ENCODE measurements at regions not wholly inside any gene's neighbourhood (a gene's known extent, or its start where the extent isn't known, plus 50 kb on each side); places are given as distances from the start of the nearest gene placed in this dataset.
A peak's percentile ranks its signal among the peaks of the same experiment; 100 is the strongest.
"Not testable (repeated sequence)": the region's sequence is repeated elsewhere in the genome, so short reads cannot be mapped to it uniquely, and the experiment has no call there.

DNA sequence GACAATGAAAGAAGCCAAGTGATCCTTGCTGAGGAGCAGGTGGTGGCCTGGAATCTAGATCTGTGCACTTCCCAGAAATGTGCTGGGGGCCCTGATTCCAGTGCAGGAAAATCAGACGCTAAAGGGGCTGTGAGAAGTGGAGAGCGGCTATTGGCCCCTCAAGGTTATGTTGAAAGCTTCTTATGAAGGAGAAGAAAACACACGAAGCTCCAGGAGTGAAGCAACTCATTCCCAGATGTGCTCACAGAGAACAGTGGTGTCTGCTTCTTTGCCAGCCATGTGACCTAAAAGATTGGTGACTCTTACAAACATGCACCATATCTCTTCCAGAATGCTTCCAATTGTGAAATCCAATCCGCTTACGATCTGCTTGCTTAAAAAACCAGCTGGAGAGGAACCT lies 679.3 kb upstream of the IGFBP3 start:
- FAIRE-seq: no peak

GRCh38 chr7:46594831-46595230 lies 673.8 kb upstream of the IGFBP3 start:
- DNase-seq (ENCODE audit: low spot score); FAIRE-seq: not testable (repeated sequence)

More for the DNA sequence above, 679.3 kb upstream of the IGFBP3 start:
- no peak for DNase-seq (ENCODE audit: low spot score)

- peak; percentile 52 for DNase-seq (ENCODE audit: low spot score)
- not testable (repeated sequence) for FAIRE-seq
Measured at GRCh38 chr7:46590918-46591905, 670.1 kb upstream of the IGFBP3 start.

GRCh38 chr7:46589286-46589685 lies 668.2 kb upstream of the IGFBP3 start:
- FAIRE-seq (no peak), DNase-seq (ENCODE audit: low spot score) (no peak)

DNA sequence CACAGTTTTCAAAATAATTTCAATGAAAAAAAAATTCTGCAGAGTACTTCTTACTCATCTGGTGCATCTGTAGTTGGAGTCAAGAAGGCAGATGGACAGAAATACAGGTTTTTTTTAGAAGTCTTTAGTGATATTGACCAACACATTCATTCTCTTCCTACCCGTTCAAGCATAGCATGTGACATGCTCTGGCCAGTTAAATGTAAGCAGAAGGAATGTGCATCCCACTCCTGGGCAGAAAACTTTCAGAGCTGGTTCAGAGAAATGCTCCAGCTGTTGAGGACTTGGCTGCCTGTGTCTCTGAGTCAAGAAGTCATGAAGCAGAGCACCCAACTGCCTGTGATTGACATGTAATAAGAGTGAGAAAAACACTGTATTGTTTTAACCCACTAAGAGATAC lies 665.3 kb upstream of the IGFBP3 start:
- no peak for DNase-seq (ENCODE audit: low spot score)

DNA sequence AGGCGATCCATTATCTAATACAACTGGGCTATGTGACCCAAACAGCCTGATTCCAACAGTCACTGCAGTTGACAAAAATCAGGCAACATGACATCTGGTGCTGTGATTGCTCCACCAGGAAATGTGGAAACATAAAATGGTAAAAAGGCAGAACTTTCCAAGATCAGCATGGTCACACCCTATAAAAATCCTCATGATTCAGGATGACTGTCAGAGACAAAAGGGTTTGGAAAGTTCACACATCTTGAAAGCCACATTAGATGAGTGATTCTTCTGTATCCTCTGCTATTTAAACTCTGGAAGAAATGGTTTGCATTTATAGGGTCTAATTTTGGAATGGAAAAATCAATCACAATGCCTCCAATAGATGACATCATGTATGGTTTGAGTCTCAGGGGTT lies 662.6 kb upstream of the IGFBP3 start:
- peak; percentile 2 for FAIRE-seq

More for the DNA sequence above, 665.3 kb upstream of the IGFBP3 start:
- FAIRE-seq: no peak

DNA sequence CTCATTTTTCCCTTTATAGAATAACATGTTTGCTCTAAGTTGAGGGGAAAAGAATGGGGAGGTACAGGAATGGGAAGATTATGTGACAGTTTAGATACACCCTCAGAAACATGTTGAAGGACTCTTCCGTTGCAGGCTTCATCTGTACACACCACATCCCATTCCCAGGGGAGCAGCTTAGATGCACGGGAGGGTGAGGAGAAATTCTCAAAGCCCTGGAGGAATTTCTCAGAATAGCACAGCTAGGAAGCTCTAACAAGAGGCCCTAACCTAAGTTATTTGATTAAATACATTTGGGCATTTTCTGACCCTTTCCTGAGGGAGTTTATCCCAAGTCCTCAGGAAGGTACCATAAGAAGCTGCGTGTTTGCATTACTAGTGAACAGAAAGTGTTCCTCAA lies 660.2 kb upstream of the IGFBP3 start:
- FAIRE-seq (no peak), DNase-seq (ENCODE audit: low spot score) (no peak)

More for the DNA sequence above, 662.6 kb upstream of the IGFBP3 start:
- DNase-seq (ENCODE audit: low spot score): no peak

DNA sequence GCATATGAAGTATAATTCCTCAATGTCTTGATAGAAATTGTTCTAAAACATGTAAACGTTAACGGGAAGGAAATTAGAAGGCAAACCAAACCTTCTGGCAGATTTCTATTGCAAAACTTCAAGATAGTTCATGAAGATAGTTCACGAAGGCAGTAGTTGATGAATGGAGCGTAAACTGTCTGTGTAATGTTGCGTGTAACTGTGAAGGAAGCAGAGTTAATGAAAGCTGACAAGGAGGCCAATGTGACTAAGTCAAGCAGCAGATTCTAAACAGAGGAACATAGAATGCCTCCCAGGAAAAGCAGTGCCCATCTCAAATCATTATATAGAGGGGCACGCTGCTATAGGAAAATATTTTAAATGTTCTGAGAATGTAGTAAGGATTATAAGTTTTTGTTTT lies 659.7 kb upstream of the IGFBP3 start:
- FAIRE-seq: no peak
- DNase-seq (ENCODE audit: low spot score): no peak

- FAIRE-seq (no peak), DNase-seq (ENCODE audit: low spot score) (no peak)
Measured at GRCh38 chr7:46577394-46577793, 656.3 kb upstream of the IGFBP3 start.

GRCh38 chr7:46576950-46577349 lies 655.9 kb upstream of the IGFBP3 start:
- DNase-seq (ENCODE audit: low spot score) (peak; percentile 59), FAIRE-seq (peak; percentile 73)

DNA sequence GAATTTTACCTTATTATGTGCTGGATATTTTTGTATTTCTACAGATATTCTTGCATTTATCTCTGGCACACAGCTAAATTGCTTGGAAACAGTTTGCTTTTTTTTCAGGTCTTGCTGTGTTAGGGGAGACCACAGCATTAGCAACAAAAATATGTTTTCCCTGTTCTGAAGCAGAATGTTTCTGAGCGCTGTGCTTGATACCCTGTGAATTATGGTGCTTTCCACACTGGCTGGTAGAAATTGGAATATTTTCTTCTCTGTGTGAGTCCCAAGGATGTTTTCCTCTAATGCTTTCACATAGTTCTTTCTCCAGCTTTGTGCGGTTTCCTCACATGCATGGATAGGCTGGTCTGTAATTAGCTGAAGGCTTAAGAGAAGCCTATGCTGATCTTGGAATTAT lies 651.6 kb upstream of the IGFBP3 start:
- DNase-seq (ENCODE audit: low spot score) (no peak), FAIRE-seq (no peak)

GRCh38 chr7:46571996-46572395 lies 650.9 kb upstream of the IGFBP3 start:
- DNase-seq (ENCODE audit: low spot score): no peak
- no peak for FAIRE-seq

DNA sequence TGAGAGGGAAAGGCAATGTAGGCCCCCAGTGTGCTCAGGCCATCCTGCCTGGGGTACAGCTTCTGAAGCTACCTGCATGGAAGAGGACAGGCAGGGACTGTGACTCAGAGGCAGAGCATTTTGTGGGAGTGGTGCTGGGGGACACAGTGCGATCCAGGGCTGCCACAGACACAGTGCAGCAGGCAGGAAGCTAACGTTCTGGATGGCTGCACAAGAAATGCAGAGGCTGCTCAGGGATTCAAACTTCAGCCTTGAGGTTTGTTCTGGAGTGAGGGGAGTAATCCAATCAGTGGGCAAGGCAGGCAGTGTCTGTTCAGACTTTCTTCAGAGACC lies 648.0 kb upstream of the IGFBP3 start:
- peak; percentile 96 for DNase-seq (ENCODE audit: low spot score)

DNA sequence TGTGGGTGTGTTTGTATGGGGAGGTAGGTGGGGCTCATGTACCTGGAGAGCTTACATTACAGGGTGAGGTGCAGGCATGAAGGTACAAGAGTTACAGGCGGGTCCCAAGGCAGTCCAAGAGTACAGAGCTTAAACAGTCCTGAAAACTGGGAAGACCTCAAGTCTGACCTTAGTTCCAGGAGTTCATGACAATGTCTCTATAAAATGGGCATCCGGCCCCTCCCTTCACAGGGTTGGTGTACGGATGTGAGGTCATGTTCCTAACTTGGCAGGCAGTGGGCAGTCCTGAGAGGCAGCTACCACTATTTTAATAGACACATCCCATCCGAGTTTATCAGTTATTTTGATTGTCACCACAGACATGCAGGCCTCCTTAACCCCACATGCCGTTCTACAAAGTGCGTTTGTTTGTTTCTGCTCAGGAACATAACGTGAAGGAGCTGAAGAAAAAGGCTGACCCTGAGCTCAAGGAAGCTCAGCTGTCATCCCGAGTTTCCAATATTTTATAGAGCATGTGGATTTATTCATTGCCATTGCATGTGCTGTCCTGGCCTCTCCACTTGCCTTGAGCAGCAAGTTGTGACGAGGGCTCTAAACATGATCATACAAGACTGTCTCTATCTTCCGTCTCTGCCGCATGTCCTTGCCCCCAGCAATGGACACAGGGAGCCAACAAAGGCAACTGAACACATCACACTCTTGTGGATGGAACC lies 647.5 kb upstream of the IGFBP3 start:
- FAIRE-seq (no peak), DNase-seq (ENCODE audit: low spot score) (peak; percentile 83)

More for the DNA sequence above, 648.0 kb upstream of the IGFBP3 start:
- peak; percentile 97 for FAIRE-seq

DNA sequence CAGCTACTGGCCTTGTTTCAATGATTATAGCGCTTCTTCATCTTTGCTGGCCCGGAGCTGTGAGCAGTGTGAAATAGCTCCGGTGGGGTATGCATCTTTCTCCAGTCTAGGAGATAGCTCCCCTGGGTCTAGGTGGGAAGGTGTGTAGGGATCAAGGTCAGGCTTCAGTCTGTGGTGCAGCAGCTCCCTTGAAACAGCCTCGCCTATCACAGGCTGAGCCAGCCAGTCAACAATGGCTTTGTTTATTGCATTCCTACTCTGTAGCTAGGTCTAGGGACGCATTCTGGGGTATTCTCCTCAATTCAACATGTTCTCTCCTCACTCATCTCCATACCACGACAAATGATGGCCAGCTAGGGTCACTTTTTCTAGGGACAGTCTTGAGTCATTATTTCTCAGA lies 646.8 kb upstream of the IGFBP3 start:
- DNase-seq (ENCODE audit: low spot score): no peak
- FAIRE-seq: no peak

DNA sequence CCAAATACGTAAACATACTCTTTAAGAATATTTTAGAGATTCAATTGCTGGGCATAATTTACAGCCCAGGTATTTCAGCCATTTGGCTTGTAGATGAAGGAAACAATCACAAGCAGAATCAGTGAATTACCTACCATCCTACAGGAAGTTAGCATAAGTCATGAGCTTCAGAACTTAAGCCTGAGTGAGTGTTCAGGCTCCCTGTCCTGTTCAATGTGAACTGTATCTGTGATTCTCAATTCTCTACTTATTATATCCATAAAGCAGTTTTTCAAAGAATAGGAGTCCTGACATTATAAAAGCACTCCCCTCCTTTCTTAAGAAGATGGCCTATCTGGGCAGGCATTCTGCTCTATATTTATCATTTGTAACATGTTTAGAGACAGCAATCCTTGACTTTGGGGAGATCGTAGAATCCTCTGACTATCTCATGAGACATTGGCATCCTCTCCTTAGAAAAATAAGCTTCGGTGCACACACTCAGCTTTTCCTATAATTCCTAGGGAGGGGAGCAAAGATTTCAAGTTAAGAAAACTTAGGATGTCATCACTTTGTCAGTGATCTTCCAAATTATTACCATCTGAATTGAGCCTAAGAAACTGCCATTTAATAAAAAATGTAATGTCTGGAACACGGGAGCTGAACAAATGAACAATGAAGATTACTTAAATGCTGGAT lies 645.2 kb upstream of the IGFBP3 start:
- FAIRE-seq (no peak), DNase-seq (ENCODE audit: low spot score) (no peak)

DNA sequence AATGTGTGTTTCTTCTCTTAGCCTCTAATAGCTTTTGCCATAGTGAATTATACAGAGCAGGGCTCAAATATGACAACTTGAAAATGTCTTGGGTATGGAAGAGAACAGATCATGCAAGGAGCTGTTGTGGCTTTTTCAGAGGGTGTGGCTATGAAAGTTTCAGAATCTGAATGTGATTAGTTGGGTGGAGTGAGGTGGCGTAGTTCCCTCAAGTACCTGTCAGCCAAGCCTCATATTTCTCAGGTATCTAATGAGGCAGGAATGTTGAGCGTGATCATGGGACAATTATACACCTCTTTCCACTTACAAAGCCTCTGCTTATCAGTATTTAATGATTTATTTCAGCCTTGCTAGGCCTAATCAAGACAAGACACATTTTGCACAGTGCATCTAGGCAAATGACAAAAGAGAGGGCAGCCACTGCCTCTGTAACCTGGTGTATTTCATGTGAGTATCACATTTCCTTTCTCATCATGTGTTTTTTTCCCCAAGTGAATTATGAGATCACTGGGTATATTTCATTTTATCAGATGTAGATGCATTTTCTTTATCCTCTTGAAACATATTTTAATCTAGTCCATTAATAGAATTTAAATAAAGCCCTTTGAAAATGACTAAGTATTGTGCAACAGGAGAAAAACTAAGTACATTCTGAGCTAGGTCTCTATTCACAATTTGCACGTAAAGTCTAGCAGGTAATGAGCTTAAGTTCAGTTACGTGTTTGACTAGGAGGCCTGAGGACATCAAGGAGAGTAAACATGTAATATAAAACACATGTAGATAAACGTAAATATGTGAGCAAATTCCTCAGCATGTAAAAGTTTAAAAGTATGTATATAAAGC lies 644.4 kb upstream of the IGFBP3 start:
- no peak for FAIRE-seq
- no peak for DNase-seq (ENCODE audit: low spot score)

- DNase-seq (ENCODE audit: low spot score) (peak; percentile 74), FAIRE-seq (no peak)
Measured at GRCh38 chr7:46559194-46559832, 638.2 kb upstream of the IGFBP3 start.

DNA sequence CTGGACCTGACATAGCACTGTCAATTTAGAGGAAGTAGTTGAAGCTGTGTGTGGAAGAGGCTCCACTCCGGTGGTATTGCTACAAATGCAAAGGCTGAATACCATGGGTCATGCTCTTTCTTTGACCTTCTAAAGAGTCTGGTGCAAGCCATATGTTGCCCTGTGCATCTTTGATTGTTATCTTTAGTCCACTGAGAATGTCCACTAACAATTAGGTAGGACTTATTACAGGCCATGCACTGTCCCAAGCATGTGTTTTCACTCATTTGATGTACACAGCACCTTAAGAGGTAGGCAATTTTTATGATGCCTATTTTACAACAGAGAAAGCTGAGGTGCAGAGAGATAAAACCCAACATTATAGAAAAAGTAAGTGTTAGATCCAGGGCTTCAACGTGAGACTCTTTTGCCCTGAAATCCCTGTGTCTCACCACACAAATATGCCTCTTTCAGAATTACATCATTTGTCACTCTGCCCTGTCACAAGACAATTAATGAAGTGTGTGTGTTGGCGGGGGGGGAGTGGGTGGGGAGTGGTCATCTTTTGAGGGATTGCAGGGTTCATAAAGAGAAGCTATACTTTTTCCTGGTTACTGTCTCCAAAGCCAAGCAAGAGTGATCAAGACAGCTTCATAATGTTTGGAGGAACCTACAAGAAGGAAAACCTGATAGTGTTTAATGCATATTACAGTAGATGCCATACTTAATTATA lies 637.6 kb upstream of the IGFBP3 start:
- FAIRE-seq: peak; percentile 88

GRCh38 chr7:46557781-46558180 lies 636.7 kb upstream of the IGFBP3 start:
- FAIRE-seq: no peak
- no peak for DNase-seq (ENCODE audit: low spot score)

More for the DNA sequence above, 637.6 kb upstream of the IGFBP3 start:
- peak; percentile 85 for DNase-seq (ENCODE audit: low spot score)
